Stimulated activated CD4-positive, alpha-beta T cell treated with anti-CD3 and anti-CD28 coated beads, Interleukin-1b, Interleukin-23, amount 100 ng/mL, for 1 hour (primary cell): ENCODE measurements at regions not wholly inside any gene's neighbourhood (a gene's known extent, or its start where the extent isn't known, plus 50 kb on each side); places are given as distances from the start of the nearest gene placed in this dataset.
"Not testable (repeated sequence)": the region's sequence is repeated elsewhere in the genome, so short reads cannot be mapped to it uniquely, and the experiment has no call there.

Experiments used
- DNase-seq, 2 donors: peaks; one replicate each; pipeline ENCODE4 v3.0.0-alpha.2; 2020; ENCODE audit warnings: low read depth in 2 of 2

DNA sequence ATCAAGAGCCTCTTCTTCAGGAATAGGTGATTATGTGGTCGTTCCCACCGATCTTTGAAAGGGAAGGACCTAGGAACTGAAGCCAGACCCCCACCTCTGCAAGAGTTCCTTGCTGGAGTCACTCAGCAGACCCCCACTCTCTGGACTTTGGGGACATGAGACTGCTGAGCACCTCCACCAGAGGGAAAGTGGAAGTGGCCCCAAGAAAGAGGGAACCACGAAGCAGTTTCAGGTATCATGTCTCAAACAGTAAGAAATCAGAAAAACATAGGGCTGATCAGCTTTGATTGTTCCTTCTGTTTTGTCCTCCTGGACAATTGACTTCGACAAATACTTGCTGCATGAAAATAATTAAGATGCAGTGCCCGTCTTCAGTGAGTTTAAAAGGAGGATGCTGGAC is 84.2 kb upstream of the ADORA2B start:
- DNase-seq, result not testable (repeated sequence)

DNA sequence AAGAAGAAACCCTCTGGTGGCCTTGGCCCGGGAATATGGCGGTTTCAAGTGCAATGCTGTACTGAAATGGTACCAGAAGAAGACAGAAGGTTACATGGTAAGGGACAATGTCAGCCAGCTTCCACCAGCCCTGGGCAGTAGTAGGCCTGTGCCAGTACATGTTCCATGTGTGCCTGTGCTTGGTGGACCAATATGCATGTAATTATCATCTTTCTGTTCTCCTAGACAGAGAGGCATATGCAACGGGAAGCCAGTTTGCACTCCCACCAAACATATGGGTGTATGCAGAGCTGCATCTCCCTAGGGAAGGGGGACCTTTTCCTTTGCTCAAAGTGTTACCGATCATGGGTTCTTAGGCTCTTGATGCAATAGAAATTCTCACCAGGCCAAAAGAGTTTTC is 80.9 kb upstream of the ADORA2B start:
- DNase-seq, result not testable (repeated sequence)

DNA sequence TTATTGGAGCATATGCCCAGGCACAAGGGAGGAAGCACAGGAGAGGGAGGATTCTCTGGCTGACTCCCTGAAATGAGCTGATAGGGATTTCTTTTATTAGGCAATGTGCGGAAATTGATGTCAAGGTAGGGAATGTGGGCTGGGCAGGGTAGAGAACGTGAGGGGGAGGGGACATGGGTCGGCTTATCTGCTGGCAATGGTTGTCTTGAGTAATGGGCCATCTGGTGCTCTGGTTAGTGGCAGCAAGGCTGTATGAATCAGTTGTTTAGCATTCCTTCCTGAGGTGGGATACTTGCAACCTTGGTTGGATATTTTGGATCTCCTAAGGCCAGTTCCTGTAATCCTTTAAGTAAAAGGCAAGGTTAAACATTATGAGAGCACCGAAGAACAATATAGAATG is 80.5 kb upstream of the ADORA2B start:
- not testable (repeated sequence) for DNase-seq

DNA sequence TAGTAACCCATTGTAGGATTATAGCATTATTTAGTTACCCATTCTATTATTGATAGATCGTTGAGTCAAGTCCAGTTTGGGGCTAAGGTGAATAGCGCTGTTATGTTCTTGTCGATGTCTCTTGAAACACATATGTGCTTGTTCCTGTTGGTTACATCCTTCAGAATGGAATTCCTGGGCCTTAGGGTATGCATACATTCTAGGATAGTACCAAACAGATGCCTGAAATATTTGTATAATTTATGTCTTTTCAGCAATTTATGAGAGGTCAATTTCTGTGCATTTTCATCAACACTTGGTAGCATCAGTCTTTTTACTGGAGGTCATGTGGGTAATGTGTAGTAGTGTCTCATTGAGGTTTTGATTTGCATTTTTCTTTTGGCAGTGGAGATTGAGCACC is 78.9 kb upstream of the ADORA2B start:
- DNase-seq, result not testable (repeated sequence)

DNA sequence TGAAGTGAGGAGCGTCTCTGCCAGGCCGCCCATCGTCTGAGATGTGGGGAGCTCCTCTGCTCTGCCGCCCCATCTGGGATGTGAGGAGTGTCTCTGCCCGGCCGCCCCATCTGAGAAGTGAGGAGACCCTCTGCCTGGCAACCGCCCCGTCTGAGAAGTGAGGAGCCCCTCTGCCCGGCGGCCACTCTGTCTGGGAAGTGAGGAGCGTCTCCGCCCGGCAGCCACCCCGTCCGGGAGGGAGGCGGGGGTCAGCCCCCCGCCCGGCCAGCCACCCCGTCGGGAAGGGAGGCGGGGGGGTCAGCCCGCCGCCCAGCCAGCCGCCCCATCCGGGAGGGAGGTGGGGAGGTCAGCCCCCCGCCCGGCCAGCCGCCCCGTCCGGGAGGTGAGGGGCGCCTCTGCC is 77.6 kb upstream of the ADORA2B start:
- not testable (repeated sequence) for DNase-seq

DNA sequence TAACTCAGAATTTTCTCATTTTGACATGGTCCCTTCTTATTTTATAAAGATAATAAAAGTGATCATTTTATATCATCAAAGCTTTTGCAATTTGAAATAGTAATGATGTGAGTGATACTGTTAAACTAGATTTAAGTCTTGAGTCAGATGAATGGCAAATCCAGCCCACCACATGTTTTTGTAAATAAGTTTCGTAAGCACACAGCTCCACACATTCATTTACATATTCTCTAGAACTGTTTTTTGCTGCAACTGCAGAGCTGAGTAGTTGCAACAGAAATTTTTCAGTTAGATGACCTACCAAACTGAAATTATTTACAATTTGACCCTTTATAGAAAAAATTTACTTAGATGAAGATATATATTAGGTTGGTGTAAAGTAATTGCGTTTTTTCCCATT is 75.1 kb upstream of the ADORA2B start:
- not testable (repeated sequence) for DNase-seq

DNA sequence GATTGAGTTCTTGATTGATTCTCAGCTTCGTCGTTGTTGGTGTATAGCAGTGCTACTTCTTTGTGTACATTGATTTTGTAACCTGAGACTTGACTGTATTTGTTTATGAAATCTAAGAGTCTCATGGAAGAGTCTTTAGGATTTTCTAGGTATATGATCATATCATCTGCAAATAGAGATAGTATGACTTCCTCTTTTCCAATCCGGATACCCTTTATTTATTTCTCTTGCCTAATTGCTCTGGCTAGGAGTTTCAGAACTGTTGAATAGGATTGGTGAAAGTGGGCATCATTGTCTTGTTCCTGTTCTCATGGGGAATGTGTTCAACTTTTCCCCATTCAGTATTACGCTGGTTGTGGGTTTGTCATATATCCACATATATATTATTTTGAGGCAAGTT is 72.3 kb upstream of the ADORA2B start:
- DNase-seq, result not testable (repeated sequence)

DNA sequence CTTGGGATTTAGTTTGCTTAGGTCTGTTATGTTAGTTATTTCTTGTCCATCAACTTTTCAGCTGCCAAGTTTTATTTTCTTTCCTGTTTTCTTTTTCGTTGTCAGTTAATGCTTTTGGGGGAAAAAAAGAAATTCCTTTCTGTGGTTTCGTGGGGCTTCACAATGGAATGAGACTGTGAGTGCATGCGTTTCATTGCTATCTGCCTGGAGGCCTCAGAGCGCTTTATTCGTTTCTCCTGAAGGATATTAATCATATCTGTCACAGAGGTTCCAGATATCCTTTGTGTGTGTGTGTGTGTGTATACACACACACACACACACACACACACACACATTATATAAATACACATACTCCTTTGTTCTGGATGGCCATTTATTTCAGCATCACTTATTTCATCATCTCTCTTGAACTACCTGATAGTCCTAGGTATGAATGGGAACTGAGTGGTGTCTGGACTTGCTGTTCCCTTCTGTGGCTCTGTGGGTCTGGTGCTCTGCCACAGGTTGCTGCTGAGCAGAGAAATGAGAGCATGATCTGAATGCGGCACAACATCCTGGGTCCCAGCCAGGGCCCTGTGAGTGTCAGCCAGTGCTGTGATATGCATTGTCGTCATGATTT is 66.9 kb upstream of the ADORA2B start:
- not testable (repeated sequence) for DNase-seq

DNA sequence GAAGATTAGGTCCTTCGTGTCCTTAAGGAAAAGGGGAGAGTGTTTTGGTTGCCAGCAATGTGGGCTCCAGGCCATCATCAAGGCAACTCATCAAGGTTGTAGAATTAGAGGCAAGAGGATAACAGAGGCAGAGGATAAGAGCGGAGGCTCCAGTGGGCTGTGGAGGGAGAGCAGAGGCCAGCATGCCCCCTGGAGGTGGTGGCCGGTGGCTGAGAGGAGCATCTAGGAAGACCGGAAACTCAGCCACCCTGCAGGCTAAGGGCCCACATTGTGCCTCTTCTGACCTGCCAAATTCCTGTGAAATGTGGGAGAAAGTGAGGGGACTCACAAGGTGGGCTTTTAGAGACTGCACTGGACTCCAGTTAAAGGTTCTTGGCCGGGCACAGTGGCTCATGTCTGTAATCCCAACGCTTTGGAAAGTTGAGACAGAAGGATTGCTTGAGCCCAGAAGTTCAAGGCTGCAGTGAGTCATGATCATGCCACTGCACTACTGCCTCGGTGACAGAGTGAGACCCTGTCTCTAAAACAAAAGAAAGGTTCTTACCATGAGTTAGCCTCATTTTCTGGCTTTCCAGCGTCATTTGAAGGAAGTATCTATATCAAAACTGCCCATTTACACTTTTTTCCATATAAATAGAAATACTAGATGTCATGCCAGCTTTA is 62.7 kb upstream of the ADORA2B start:
- no peak for DNase-seq

DNA sequence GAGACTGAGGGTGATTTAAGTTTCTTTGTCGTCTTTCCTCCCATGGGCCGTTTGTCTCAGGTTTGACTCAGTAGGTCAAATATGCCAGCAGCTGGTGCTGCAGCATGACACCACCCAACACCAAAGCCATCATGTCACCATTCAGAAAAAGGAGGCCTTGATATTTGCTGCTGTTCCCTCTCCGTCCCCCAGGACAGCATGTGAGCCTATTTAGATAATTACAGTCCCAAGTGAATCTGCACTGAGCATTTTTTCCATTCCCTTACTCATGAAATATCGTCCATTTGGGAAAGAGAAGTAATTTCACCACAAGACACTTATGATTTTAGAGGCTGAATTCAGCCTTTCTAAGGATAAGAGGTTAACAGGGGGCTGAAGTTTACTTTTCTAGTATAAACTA is 62.2 kb upstream of the ADORA2B start:
- no peak for DNase-seq

DNA sequence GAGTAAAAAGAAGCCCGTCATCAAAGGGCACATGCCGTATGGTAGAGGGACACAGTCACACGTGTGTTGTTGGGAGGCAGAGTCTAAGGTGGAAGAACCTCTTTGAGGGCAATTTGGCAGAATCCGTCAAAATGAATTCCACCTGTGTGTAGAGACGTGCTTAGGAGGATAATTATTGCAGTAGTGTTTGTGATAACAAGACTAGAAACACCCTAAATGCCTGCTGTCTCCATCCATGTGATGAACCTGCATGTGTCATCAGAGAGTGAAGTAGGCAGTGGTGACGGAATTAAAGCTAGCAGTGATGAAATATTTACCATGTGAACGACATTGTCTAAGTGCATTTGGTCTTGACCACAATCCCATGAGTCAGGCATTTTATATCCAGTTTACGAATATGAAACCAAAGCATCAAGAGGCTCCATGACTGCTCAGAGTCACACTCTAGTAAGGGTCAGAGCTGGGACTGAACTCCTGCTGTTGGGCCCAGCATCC is 61.3 kb upstream of the ADORA2B start:
- DNase-seq, result no peak

DNA sequence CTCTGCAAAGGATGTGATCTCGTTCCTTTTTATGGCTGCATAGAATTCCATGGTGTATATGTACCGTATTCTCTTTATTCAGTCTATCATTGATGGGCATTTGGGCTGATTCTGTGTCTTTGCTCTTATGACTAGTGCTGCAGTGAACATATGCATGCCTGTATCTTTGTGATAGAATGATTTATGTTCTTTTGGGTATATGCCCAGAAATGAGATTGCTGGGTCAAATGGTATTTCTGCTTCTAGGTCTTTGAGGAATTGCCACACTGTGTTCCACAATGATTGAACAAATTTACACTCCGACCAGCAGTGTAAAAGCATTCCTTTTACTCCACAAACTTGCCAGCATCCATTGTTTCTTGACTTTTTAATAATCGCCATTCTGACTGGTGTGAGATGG is 60.2 kb upstream of the ADORA2B start:
- DNase-seq, result no peak

DNA sequence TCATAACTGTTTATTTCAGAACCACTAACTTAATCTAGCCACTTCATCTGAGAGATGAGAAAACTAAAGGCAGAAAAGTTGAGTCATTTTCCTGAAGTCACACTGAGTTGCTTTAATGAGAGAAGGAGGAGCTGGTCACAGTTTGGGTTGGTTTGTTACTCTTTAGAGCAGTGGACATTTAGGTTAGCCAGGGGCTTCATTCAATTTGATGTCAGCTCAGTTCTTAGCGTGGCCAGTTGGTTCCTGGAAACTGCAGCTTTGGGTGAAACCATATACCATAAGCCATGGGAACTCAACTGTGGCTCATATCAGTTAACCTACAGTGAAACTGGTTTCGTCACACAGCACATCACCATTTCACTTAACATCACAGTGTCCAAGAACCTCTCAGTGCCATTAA is 59.2 kb upstream of the ADORA2B start:
- DNase-seq, result no peak

DNA sequence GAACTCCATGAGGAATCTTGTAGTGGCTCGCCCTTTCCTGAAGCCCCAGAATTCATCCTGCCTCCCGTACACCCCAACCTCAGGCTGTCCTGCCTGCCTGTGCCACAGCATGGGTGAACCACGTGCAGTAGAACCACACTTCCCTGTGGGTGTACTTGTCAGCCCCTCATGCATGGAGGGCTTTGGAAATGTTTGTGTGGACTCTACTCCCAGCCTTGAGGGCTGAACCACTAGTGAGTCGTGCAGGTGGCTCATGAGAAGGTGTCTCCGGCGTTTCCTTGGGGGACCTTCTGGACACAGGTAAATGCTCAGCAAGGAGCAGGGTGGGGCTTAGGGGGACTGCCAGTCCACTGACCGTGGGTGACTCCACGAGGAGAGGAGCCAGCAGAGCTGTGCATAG is 58.7 kb upstream of the ADORA2B start:
- no peak for DNase-seq

DNA sequence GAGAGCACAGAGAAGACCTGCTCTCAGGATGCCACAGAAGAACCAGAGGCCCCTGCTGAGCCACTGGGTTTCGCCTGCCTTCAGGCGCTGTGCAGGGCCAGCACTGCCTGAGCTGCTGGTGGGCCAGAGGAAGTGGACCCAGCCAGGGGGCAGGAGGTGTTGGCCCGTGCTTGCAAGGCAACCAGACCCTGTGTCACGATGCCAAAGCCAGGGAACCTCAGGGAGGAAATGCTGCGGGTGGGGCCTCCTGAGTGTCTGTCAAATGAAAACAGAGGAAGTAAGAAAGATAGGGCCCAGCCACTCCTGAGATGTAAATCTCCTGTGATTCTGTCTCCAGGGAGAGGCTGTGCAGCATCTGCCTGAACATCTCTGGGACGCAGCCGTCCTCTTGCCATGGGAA is 58.1 kb upstream of the ADORA2B start:
- no peak for DNase-seq

DNA sequence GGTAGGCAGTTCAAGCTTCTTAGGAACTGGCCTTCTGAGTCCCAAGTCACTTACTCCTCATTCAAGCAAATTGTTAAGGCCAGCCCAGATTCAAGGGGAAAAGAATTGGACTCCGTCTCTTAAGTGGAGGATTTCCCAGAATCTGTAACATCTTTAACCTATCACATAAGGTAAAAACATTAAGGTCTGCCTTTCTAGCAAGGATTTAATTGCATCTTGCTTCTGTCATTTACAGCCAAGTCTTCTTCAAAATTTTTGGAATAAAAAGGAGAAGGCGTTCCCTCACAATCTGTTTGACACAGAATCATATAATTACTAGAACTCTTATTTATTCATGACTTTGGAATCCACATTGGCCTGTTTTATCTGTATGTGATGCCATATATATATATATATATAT is 56.5 kb upstream of the ADORA2B start:
- DNase-seq, result no peak

DNA sequence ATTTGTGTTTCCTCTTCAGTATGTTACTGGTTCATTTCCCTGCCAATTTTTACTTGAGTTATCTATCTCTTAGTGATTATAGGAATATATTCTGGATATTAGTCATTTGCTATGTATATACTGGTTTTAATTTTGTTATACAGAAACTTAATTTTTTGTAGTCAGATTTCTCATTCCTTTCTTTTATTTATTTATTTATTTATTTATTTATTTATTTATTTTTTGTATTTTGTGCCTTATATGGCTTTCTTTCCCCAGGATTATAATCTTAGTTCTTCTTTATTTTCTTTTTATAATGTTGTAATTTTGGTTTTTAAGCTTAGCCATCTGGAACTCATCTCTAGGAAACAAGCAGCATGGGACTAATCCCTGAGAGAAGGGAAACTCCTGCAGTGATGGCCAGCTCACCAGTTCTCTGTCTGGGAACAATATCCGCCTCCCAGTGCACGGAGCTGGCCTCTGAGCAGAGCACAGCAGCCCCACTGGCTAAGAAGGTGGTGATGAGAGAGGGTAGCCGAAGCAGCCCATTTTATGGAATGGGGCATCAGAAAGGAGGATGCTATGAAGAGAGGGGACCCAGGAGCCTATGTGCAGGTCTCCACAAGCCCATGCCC is 54.5 kb upstream of the ADORA2B start:
- DNase-seq, result no peak

DNA sequence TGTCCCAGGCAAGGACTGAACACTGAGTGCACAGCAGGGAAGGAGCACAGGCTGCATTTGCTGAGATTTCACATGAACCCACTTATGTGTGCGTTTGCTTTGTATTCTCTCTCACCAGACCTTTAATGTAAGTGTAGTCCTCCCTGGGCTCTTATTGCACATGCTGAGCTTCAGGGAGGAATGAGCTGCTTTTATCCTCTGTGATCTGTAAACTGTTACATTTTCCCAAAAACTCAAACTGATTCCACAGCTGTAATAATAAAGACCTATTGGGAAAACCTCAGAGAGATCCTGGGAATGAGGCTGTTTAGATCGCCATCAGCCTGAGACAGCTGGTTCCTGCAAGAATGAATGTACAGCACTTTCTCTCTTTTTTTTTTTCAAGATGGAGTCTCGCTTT is 53.6 kb upstream of the ADORA2B start:
- no peak for DNase-seq

DNA sequence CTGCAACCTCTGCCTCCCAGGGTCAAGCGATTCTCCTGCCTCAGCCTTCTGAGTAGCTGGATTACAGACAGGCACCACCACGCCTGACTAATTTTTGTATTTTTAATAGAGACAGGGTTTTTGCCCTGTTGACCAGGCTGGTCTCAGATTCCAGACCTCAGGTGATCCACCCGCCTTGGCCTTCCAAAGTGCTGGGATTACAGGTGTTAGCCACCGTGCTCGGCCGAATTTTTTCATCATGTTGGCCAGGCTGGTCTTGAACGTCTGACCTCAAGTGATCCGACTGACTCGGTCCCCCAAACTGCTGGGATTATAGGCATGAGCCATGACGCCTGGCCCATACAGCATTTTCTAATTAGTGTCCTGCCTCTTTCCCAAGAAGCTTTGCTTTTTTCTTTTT is 52.7 kb upstream of the ADORA2B start:
- DNase-seq, result no peak

DNA sequence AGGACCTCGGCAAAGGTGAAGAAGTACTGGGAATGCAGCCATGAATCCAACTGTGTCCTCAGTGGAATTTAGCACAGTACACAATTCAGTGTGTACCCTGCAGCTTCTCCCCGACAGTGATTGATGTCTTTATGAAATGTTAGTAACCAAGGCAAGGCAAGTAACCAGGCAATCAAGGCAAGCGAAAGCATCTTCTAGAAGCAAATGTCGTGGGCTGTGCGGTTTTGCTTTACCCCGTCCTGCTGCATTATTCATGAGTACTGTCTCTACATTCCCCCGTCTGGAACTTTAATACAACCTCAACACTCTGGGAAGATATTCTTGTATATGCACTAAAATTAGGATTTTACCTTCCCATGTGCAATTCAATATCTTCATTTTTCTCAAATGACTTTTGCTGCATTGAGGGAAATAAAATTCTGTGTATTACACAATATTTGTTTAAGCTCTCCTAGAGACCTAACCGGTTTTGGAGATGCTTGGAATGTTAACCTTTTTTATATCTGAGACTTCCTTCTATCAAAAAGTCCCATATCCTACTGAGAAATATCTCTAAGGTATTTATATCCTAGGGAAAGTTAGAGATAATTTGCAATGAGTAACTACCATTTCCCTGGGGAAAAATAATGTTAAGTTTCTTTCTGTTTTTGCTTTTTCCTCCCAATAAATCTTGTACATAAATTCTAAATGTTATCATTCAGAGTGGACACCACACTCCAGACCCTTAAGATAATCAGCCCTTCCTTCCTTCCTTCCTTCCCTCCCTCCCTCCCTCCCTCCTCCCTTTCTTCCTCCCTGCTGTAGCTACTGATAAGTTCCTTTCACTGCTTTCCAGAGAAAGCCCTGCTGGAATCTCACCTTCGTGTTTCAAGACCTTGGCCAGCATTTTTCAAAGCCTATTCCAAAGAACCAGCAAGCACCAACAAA is 51.9 kb upstream of the ADORA2B start:
- no peak for DNase-seq

DNA sequence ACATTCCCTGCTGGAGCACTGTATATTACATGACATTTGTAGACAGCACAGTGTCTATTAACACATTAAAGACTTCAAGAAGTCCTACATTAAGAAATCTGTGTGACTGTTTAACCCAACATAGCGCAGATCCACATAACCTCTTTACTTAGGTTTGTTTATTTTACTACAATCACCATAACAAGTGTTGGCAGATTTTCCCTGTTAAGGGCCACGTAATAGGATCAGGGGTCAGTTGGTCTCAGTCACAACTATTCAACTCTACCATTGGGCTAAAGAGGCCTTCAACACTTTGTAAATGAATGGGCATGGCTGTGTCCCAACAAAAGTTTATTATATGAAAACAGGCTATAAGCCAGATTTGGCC is 51.3 kb upstream of the ADORA2B start:
- DNase-seq, result no peak

DNA sequence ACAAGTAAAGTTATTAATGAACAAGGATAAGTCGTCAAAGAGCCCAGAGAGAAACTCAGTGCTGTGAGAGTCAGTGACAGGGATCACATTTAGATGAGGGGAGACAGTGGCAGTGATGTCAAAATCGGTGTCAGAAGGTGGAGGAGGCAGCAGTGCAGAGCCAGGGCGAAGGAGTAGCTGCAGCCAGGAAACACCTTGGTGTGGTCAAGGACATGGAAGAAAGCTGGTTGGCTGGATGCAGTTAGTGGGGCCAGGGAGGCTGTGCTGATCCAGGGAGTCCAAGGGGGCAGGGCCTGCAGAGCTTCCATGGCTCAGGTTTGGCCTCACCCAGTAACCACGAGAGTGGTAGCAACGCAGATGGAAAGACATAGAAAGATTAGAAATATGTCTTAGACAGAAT is 50.7 kb upstream of the ADORA2B start:
- DNase-seq, result no peak
